HG03039 (cell line): ENCODE measurements at regions not wholly inside any gene's neighbourhood (a gene's known extent, or its start where the extent isn't known, plus 50 kb on each side); places are given as distances from the start of the nearest gene placed in this dataset.
"Not testable (repeated sequence)": the region's sequence is repeated elsewhere in the genome, so short reads cannot be mapped to it uniquely, and the experiment has no call there.

ENCODE experiments used
- ATAC-seq: cut with Tn5 transposase; IDR thresholded peaks from one replicate; pipeline ENCODE4 v1.9.1; 2021; ENCODE audit warnings: mild to moderate bottlenecking, moderate library complexity; ENCODE audit not compliant: unreplicated experiment

GRCh38 chr1:212155219-212155618 lies 119.7 kb downstream of the DTL start:
- ATAC-seq, result no peak

GRCh38 chr1:212157252-212157651 lies 121.7 kb downstream of the DTL start:
- ATAC-seq, result no peak

GRCh38 chr1:212158912-212159796 lies 123.6 kb downstream of the DTL start:
- no peak for ATAC-seq

GRCh38 chr1:212161231-212161781 lies 123.9 kb upstream of the PPP2R5A start:
- ATAC-seq, result no peak

GRCh38 chr1:212162635-212163034 lies 122.6 kb upstream of the PPP2R5A start:
- peak; percentile 36 for ATAC-seq

GRCh38 chr1:212164095-212164872 lies 120.9 kb upstream of the PPP2R5A start:
- no peak for ATAC-seq

- no peak for ATAC-seq
Measured at GRCh38 chr1:212166244-212166643, 119.0 kb upstream of the PPP2R5A start.

- ATAC-seq, result no peak
Measured at GRCh38 chr1:212166644-212167043, 118.6 kb upstream of the PPP2R5A start.

GRCh38 chr1:212167098-212167497 lies 118.1 kb upstream of the PPP2R5A start:
- ATAC-seq, result no peak

- ATAC-seq, result no peak
Measured at GRCh38 chr1:212173567-212173966, 111.6 kb upstream of the PPP2R5A start.

GRCh38 chr1:212174295-212174694 lies 110.9 kb upstream of the PPP2R5A start:
- ATAC-seq, result not testable (repeated sequence)

- ATAC-seq, result no peak
Measured at GRCh38 chr1:212177542-212177941, 107.7 kb upstream of the PPP2R5A start.

- no peak for ATAC-seq
Measured at GRCh38 chr1:212178851-212179250, 106.4 kb upstream of the PPP2R5A start.

- ATAC-seq, result no peak
Measured at GRCh38 chr1:212179394-212180076, 105.7 kb upstream of the PPP2R5A start.

GRCh38 chr1:212181015-212181882 lies 104.0 kb upstream of the PPP2R5A start:
- no peak for ATAC-seq

GRCh38 chr1:212182171-212182570 lies 103.0 kb upstream of the PPP2R5A start:
- ATAC-seq, result no peak

- no peak for ATAC-seq
Measured at GRCh38 chr1:212182579-212182978, 102.6 kb upstream of the PPP2R5A start.

- peak; percentile 95 for ATAC-seq
Measured at GRCh38 chr1:212186427-212187207, 98.6 kb upstream of the PPP2R5A start.

GRCh38 chr1:212188599-212189351 lies 96.4 kb upstream of the PPP2R5A start:
- ATAC-seq, result no peak
